Activated CD4-positive, alpha-beta memory T cell treated with anti-CD3 and anti-CD28 coated beads for 36 hours (primary cell): ENCODE measurements at regions not wholly inside any gene's neighbourhood (a gene's known extent, or its start where the extent isn't known, plus 50 kb on each side); places are given as distances from the start of the nearest gene placed in this dataset.
"Not testable (repeated sequence)": the region's sequence is repeated elsewhere in the genome, so short reads cannot be mapped to it uniquely, and the experiment has no call there.

ENCODE experiments used
- CTCF ChIA-PET: fragments of 350-600 bp; sonication (Branson Sonifier 250); formaldehyde crosslinking; loops from one replicate; lab custom pipeline; 2021; ENCODE audit warnings: antibody characterized with exemption, inconsistent platforms; lab: Charles Lee
- POLR2A ChIA-PET: fragments of 350-600 bp; sonication (Branson Sonifier 250); formaldehyde crosslinking; loops from one replicate; lab custom pipeline; 2021; ENCODE audit warnings: antibody characterized with exemption; lab: Charles Lee
- DNase-seq: peaks from one replicate; pipeline ENCODE4 v3.0.0-alpha.2; 2020
- H3K27ac Mint-ChIP-seq: one replicate; pipeline ENCODE4 v1.8.0; 2021; ENCODE audit warnings: mixed read lengths
- H3K27me3 Mint-ChIP-seq: one replicate; pipeline ENCODE4 v1.8.0; 2021; ENCODE audit warnings: mixed read lengths
- H3K36me3 Mint-ChIP-seq: one replicate; pipeline ENCODE4 v1.8.0; 2021; ENCODE audit warnings: mixed read lengths
- H3K4me1 Mint-ChIP-seq: one replicate; pipeline ENCODE4 v1.8.0; 2021; ENCODE audit warnings: low read depth, mixed read lengths
- H3K4me3 Mint-ChIP-seq: one replicate; pipeline ENCODE4 v1.8.0; 2021; ENCODE audit warnings: mild to moderate bottlenecking, mixed read lengths
- H3K9me3 Mint-ChIP-seq: one replicate; pipeline ENCODE4 v1.8.0; 2021; ENCODE audit warnings: mixed read lengths
- intact Hi-C: fragments of 100-400 bp; cut with micrococcal nuclease; formaldehyde crosslinking; loops from one replicate; pipeline ENCODE4 v1.15.1; 2023

- no peaks in the 10 kb centered on the region for H3K36me3 Mint-ChIP-seq
- H3K4me3 Mint-ChIP-seq, result no peak overlapping the region
- H3K9me3 Mint-ChIP-seq, result no peaks in the 10 kb centered on the region
- H3K4me1 Mint-ChIP-seq, result peaks cover 1% of the 10 kb centered on the region
- DNase-seq, result no peak
- POLR2A ChIA-PET, result interaction anchor here (0.9 kb wide), 1 partner anchor 406 kb away, joined by 3 read pairs; no protein-coding TSS in a partner anchor
- peaks cover 8% of the 10 kb centered on the region for H3K27me3 Mint-ChIP-seq
- CTCF ChIA-PET, result no interaction called here
- intact Hi-C loops, result loop anchor here (5.0 kb wide), 1 partner anchor 201 kb away; no protein-coding TSS in a partner anchor
- no peak overlapping the region for H3K27ac Mint-ChIP-seq
Observed at GRCh38 chrX:39688219-39688575, 409.6 kb downstream of the BCOR start.

- Mint-ChIP-seq H3K9me3 (no peaks in the 10 kb centered on the region), H3K36me3 (no peaks in the 10 kb centered on the region), H3K27me3 (peaks cover 8% of the 10 kb centered on the region), H3K27ac (no peak overlapping the region), H3K4me1 (peaks cover 1% of the 10 kb centered on the region), H3K4me3 (no peak overlapping the region)
- POLR2A ChIA-PET, result interaction anchor here (0.9 kb wide), 1 partner anchor 406 kb away, joined by 3 read pairs; no protein-coding TSS in a partner anchor
- intact Hi-C loops, result loop anchor here (5.0 kb wide), 1 partner anchor 201 kb away; no protein-coding TSS in a partner anchor
- DNase-seq, result peak; percentile 19
- CTCF ChIA-PET, result no interaction called here
Observed at GRCh38 chrX:39688576-39689375, 409.0 kb downstream of the BCOR start.

GRCh38 chrX:39689376-39690104 is 408.2 kb downstream of the BCOR start:
- H3K4me3 Mint-ChIP-seq, result peak overlapping the region; percentile 16

GRCh38 chrX:39690541-39691415 is 407.0 kb downstream of the BCOR start:
- no peak overlapping the region for H3K4me3 Mint-ChIP-seq
- H3K36me3 Mint-ChIP-seq, result no peaks in the 10 kb centered on the region
- H3K27ac Mint-ChIP-seq, result no peak overlapping the region
- POLR2A ChIA-PET, result no interaction called here
- no peaks in the 10 kb centered on the region for H3K9me3 Mint-ChIP-seq
- H3K4me1 Mint-ChIP-seq, result peaks cover 1% of the 10 kb centered on the region
- peaks cover 9% of the 10 kb centered on the region for H3K27me3 Mint-ChIP-seq
- no peak for DNase-seq
- CTCF ChIA-PET, result no interaction called here
- intact Hi-C loops, result no loop called here

More at GRCh38 chrX:39689376-39690104, 408.2 kb downstream of the BCOR start:
- H3K27ac Mint-ChIP-seq, result no peak overlapping the region
- no peaks in the 10 kb centered on the region for H3K9me3 Mint-ChIP-seq
- no peak for DNase-seq
- ChIA-PET CTCF (no interaction called here), POLR2A (no interaction called here)
- H3K27me3 Mint-ChIP-seq, result peaks cover 9% of the 10 kb centered on the region
- no peaks in the 10 kb centered on the region for H3K36me3 Mint-ChIP-seq
- intact Hi-C loops, result loop anchor here (5.0 kb wide), 1 partner anchor 202 kb away; no protein-coding TSS in a partner anchor
- peaks cover 1% of the 10 kb centered on the region for H3K4me1 Mint-ChIP-seq

GRCh38 chrX:39691724-39692123 is 406.0 kb downstream of the BCOR start:
- no peak for DNase-seq
- ChIA-PET POLR2A (no interaction called here), CTCF (no interaction called here)
- no peak overlapping the region for H3K4me3 Mint-ChIP-seq
- H3K27me3 Mint-ChIP-seq, result peaks cover 11% of the 10 kb centered on the region
- H3K36me3 Mint-ChIP-seq, result no peaks in the 10 kb centered on the region
- H3K27ac Mint-ChIP-seq, result no peak overlapping the region
- no peaks in the 10 kb centered on the region for H3K9me3 Mint-ChIP-seq
- intact Hi-C loops, result no loop called here
- H3K4me1 Mint-ChIP-seq, result peaks cover 1% of the 10 kb centered on the region

- Mint-ChIP-seq H3K4me1 (peaks cover 1% of the 10 kb centered on the region), H3K27me3 (peaks cover 11% of the 10 kb centered on the region), H3K27ac (no peak overlapping the region), H3K36me3 (no peaks in the 10 kb centered on the region), H3K9me3 (peaks cover 3% of the 10 kb centered on the region), H3K4me3 (no peak overlapping the region)
- intact Hi-C loops, result no loop called here
- ChIA-PET CTCF (no interaction called here), POLR2A (no interaction called here)
- DNase-seq, result no peak
Observed at GRCh38 chrX:39692796-39693195, 405.0 kb downstream of the BCOR start.

- Mint-ChIP-seq H3K27ac (no peak overlapping the region), H3K4me1 (no peaks in the 10 kb centered on the region), H3K27me3 (peaks cover 8% of the 10 kb centered on the region), H3K9me3 (peaks cover 3% of the 10 kb centered on the region), H3K36me3 (no peaks in the 10 kb centered on the region), H3K4me3 (no peak overlapping the region)
- POLR2A ChIA-PET, result no interaction called here
- CTCF ChIA-PET, result no interaction called here
- intact Hi-C loops, result no loop called here
- DNase-seq, result no peak
Observed at GRCh38 chrX:39693298-39693697, 404.5 kb downstream of the BCOR start.

GRCh38 chrX:39702636-39703035 is 395.1 kb downstream of the BCOR start:
- intact Hi-C loops, H3K27me3 Mint-ChIP-seq, H3K4me1 Mint-ChIP-seq: not testable (repeated sequence)

GRCh38 chrX:39703307-39703706 is 394.5 kb downstream of the BCOR start:
- intact Hi-C loops, result no loop called here
- ChIA-PET POLR2A (no interaction called here), CTCF (no interaction called here)
- Mint-ChIP-seq H3K4me1 (no peaks in the 10 kb centered on the region), H3K36me3 (no peaks in the 10 kb centered on the region), H3K27ac (no peak overlapping the region), H3K4me3 (no peak overlapping the region), H3K9me3 (no peaks in the 10 kb centered on the region), H3K27me3 (no peaks in the 10 kb centered on the region)
- DNase-seq, result no peak

More at GRCh38 chrX:39702636-39703035, 395.1 kb downstream of the BCOR start:
- POLR2A ChIA-PET, DNase-seq, H3K27ac Mint-ChIP-seq, H3K36me3 Mint-ChIP-seq, H3K4me3 Mint-ChIP-seq, H3K9me3 Mint-ChIP-seq: not testable (repeated sequence)
- CTCF ChIA-PET, result interaction anchor here (0.7 kb wide), 1 partner anchor 450 kb away, joined by 3 read pairs; no protein-coding TSS in a partner anchor

GRCh38 chrX:39704590-39704989 is 393.2 kb downstream of the BCOR start:
- no peaks in the 10 kb centered on the region for H3K36me3 Mint-ChIP-seq
- DNase-seq, result no peak
- H3K27ac Mint-ChIP-seq, result no peak overlapping the region
- intact Hi-C loops, result no loop called here
- no peak overlapping the region for H3K4me3 Mint-ChIP-seq
- H3K4me1 Mint-ChIP-seq, result no peaks in the 10 kb centered on the region
- H3K9me3 Mint-ChIP-seq, result peaks cover 3% of the 10 kb centered on the region
- ChIA-PET CTCF (interaction anchor here (1.1 kb wide), 1 partner anchor 17 kb away, joined by 3 read pairs; no protein-coding TSS in a partner anchor), POLR2A (no interaction called here)
- no peaks in the 10 kb centered on the region for H3K27me3 Mint-ChIP-seq

- Mint-ChIP-seq H3K27ac (no peak overlapping the region), H3K4me3 (no peak overlapping the region), H3K4me1 (no peaks in the 10 kb centered on the region), H3K9me3 (peaks cover 3% of the 10 kb centered on the region), H3K27me3 (no peaks in the 10 kb centered on the region), H3K36me3 (no peaks in the 10 kb centered on the region)
- DNase-seq, result peak; percentile 11
- intact Hi-C loops, result no loop called here
- POLR2A ChIA-PET, result no interaction called here
- CTCF ChIA-PET, result interaction anchor here (1.1 kb wide), 1 partner anchor 18 kb away, joined by 3 read pairs; no protein-coding TSS in a partner anchor
Observed at GRCh38 chrX:39705290-39705689, 392.5 kb downstream of the BCOR start.
